H1 (cell line): ENCODE measurements at regions not wholly inside any gene's neighbourhood (a gene's known extent, or its start where the extent isn't known, plus 50 kb on each side); places are given as distances from the start of the nearest gene placed in this dataset.

Source experiments
- CTCF ChIA-PET: fragments of 300-600 bp; sonication (Branson Sonifier 250); formaldehyde crosslinking; loops from one replicate; lab custom pipeline; 2021; ENCODE audit not compliant: partially characterized antibody; lab: Charles Lee
- POLR2A ChIA-PET: fragments of 300-600 bp; sonication (Branson Sonifier 250); formaldehyde crosslinking; loops from one replicate; lab custom pipeline; 2021; ENCODE audit warnings: inconsistent platforms; ENCODE audit not compliant: partially characterized antibody; lab: Charles Lee
- DNase-seq, 2 experiments: peaks; one replicate each; pipeline versions ENCODE4 v3.0.0 to v3.0.0-alpha.2; 2010 to 2022; ENCODE audit warnings: low spot score in 2 of 2, low read depth in 1 of 2, mixed read lengths in 1 of 2
- FAIRE-seq: peaks from 2 replicates; lab custom pipeline; 2011; peaks lifted over from hg19 to GRCh38; lab: Jason Lieb, UNC
- H2AFZ ChIP-seq: 2 replicates; pipeline ENCODE4 v1.8.1; 2012; ENCODE audit warnings: low read length, inconsistent platforms
- H2AK5ac ChIP-seq: 2 replicates; pipeline ENCODE4 v1.6.1; 2013; ENCODE audit warnings: low read depth, low read length
- H2BK120ac ChIP-seq: replicated peaks from 2 replicates; pipeline ENCODE3; 2013; ENCODE audit warnings: low read depth, low read length, inconsistent platforms
- H2BK12ac ChIP-seq: 2 replicates; pipeline ENCODE4 v1.6.1; 2013; ENCODE audit warnings: low read depth, low read length
- H2BK15ac ChIP-seq: 2 replicates; pipeline ENCODE4 v1.6.1; 2013; ENCODE audit warnings: low read length
- H2BK20ac ChIP-seq: 2 replicates; pipeline ENCODE4 v1.6.1; 2013; ENCODE audit warnings: low read length
- H2BK5ac ChIP-seq: 2 replicates; pipeline ENCODE4 v1.6.1; 2013; ENCODE audit warnings: low read depth, low read length
- H3K14ac ChIP-seq: 2 replicates; pipeline ENCODE4 v1.6.1; 2013; ENCODE audit warnings: inconsistent platforms; ENCODE audit not compliant: insufficient read length
- H3K18ac ChIP-seq: 2 replicates; pipeline ENCODE4 v1.6.1; 2013; ENCODE audit warnings: low read length; ENCODE audit errors: extremely low read depth
- H3K23ac ChIP-seq: 2 replicates; pipeline ENCODE4 v1.6.1; 2013; ENCODE audit warnings: inconsistent platforms; ENCODE audit not compliant: insufficient read length
- H3K23me2 ChIP-seq: 2 replicates; pipeline ENCODE4 v1.6.1; 2013; ENCODE audit warnings: low read depth, low read length
- H3K27ac ChIP-seq: 2 replicates; pipeline ENCODE4 v1.6.1; 2011; ENCODE audit warnings: low read depth, low read length, inconsistent platforms
- H3K27me3 ChIP-seq, 4 experiments: replicated peaks in 1 of 4; 1 replicate in 1 of 4; 2 replicates in 3 of 4; pipeline versions ENCODE4 v1.6.1 to v1.8.1; 2011 to 2013; ENCODE audit warnings: low read length in 3 of 4, mild to moderate bottlenecking in 3 of 4, inconsistent platforms in 2 of 4, mixed read lengths in 2 of 4, moderate library complexity in 1 of 4; ENCODE audit not compliant: control insufficient read depth in 3 of 4, insufficient read depth in 3 of 4; ENCODE audit errors: extremely low read depth in 1 of 4
- H3K36me3 ChIP-seq, 4 experiments: 2 replicates each; pipeline versions ENCODE4 v1.6.1 to v1.8.1; 2011 to 2013; ENCODE audit warnings: mild to moderate bottlenecking in 4 of 4, low read length in 3 of 4, moderate library complexity in 2 of 4, control low read depth in 1 of 4, inconsistent platforms in 1 of 4; ENCODE audit not compliant: insufficient read depth in 4 of 4, control insufficient read depth in 2 of 4
- H3K4ac ChIP-seq: replicated peaks from 2 replicates; pipeline ENCODE3; 2013; ENCODE audit warnings: low read length, low read depth, mixed read lengths, inconsistent platforms; ENCODE audit not compliant: insufficient read length
- H3K4me1 ChIP-seq, 4 experiments: replicated peaks in 1 of 4; 1 replicate in 1 of 4; 2 replicates in 3 of 4; pipeline versions ENCODE4 v1.6.1 to v1.8.1; 2011 to 2013; ENCODE audit warnings: low read length in 3 of 4, inconsistent platforms in 2 of 4, mixed read lengths in 1 of 4; ENCODE audit not compliant: insufficient read depth in 4 of 4, control insufficient read depth in 3 of 4
- H3K4me2 ChIP-seq, 2 experiments: 2 replicates each; pipeline versions ENCODE4 v1.6.1 to v1.8.1; 2011 to 2013; ENCODE audit warnings: low read depth in 2 of 2, low read length in 2 of 2, control low read depth in 1 of 2, inconsistent platforms in 1 of 2, mild to moderate bottlenecking in 1 of 2; ENCODE audit not compliant: insufficient read depth in 1 of 2
- H3K4me3 ChIP-seq, 4 experiments: fragments of 200-600, 300-600 bp in 1 of 4; sonication (generic), shearing (Covaris generic), sonication (Bioruptor Twin) in 1 of 4; 2 replicates each; pipeline versions ENCODE4 v1.5.1 to v1.8.1; 2011 to 2016; ENCODE audit warnings: low read length in 4 of 4, low read depth in 3 of 4, control low read depth in 2 of 4, inconsistent platforms in 2 of 4, mild to moderate bottlenecking in 2 of 4, mixed read lengths in 1 of 4, moderate library complexity in 1 of 4; ENCODE audit not compliant: insufficient read depth in 2 of 4; ENCODE audit errors: extremely low read depth in 1 of 4
- H3K56ac ChIP-seq: replicated peaks from 2 replicates; pipeline ENCODE3; 2013; ENCODE audit warnings: low read depth, mild to moderate bottlenecking, mixed read lengths, low read length, inconsistent platforms; ENCODE audit not compliant: insufficient read length
- H3K79me1 ChIP-seq: 2 replicates; pipeline ENCODE4 v1.6.1; 2013; ENCODE audit warnings: low read depth, low read length, control low read depth
- H3K79me2 ChIP-seq, 2 experiments: 2 replicates each; pipeline versions ENCODE4 v1.6.1 to v1.8.1; 2012 to 2013; ENCODE audit warnings: low read length in 2 of 2, mild to moderate bottlenecking in 2 of 2, inconsistent platforms in 1 of 2; ENCODE audit not compliant: insufficient read depth in 2 of 2, control insufficient read depth in 1 of 2
- H3K9ac ChIP-seq, 4 experiments: replicated peaks in 1 of 4; 1 replicate in 1 of 4; 2 replicates in 3 of 4; pipeline versions ENCODE4 v1.6.1 to v1.8.1; 2011 to 2013; ENCODE audit warnings: low read depth in 3 of 4, low read length in 3 of 4, control low read depth in 2 of 4, mild to moderate bottlenecking in 2 of 4, moderate library complexity in 2 of 4, inconsistent platforms in 1 of 4; ENCODE audit errors: extremely low read depth in 1 of 4
- H3K9me3 ChIP-seq, 2 experiments: 2 replicates each; pipeline versions ENCODE4 v1.6.1 to v1.8.1; 2012 to 2013; ENCODE audit warnings: mild to moderate bottlenecking in 2 of 2, moderate library complexity in 2 of 2, control low read depth in 1 of 2, inconsistent platforms in 1 of 2, low read depth in 1 of 2, low read length in 1 of 2, mixed read lengths in 1 of 2; ENCODE audit not compliant: insufficient read depth in 2 of 2
- H4K20me1 ChIP-seq, 2 experiments: replicated peaks in 1 of 2; 2 replicates each; pipeline versions ENCODE3 to v1.8.1; 2011 to 2013; ENCODE audit warnings: inconsistent platforms in 2 of 2, low read length in 2 of 2, mild to moderate bottlenecking in 1 of 2; ENCODE audit not compliant: insufficient read depth in 2 of 2, control insufficient read depth in 1 of 2
- H4K5ac ChIP-seq: 2 replicates; pipeline ENCODE4 v1.6.1; 2013; ENCODE audit warnings: low read length, low read depth, mixed read lengths, inconsistent platforms; ENCODE audit not compliant: insufficient read length
- H4K8ac ChIP-seq: 2 replicates; pipeline ENCODE4 v1.8.0; 2013; ENCODE audit warnings: mild to moderate bottlenecking, moderate library complexity, low read length, inconsistent platforms; ENCODE audit not compliant: insufficient read depth; ENCODE audit errors: extremely low read depth
- H4K91ac ChIP-seq: replicated peaks from 2 replicates; pipeline ENCODE3; 2013; ENCODE audit warnings: low read length, mixed read lengths, inconsistent platforms; ENCODE audit not compliant: insufficient read length
- CREB1 ChIP-seq: IDR thresholded peaks from 2 replicates; pipeline ENCODE4 v1.6.1; 2012; ENCODE audit warnings: inconsistent platforms
- JUND ChIP-seq: IDR thresholded peaks from 2 replicates; pipeline ENCODE4 v1.6.1; 2011; ENCODE audit warnings: mild to moderate bottlenecking, improper control_type of control experiment, low read length
- MAFK ChIP-seq: IDR thresholded peaks from 2 replicates; pipeline ENCODE4 v1.6.1; 2012; ENCODE audit warnings: low read depth, mild to moderate bottlenecking, improper control_type of control experiment, low read length
- NRF1 ChIP-seq: IDR thresholded peaks from 2 replicates; pipeline ENCODE4 v1.6.1; 2011; ENCODE audit warnings: mild to moderate bottlenecking, low read depth, low read length, improper control_type of control experiment
- SP1 ChIP-seq: IDR thresholded peaks from 2 replicates; pipeline ENCODE4 v1.6.1; 2011; ENCODE audit warnings: low read depth, low read length
- SUZ12 ChIP-seq: fragments of 200-600 bp; sonication (generic); IDR thresholded peaks from 2 replicates; pipeline ENCODE4 v1.6.1; 2012; ENCODE audit warnings: mild to moderate bottlenecking, inconsistent platforms, low read length, moderate library complexity, mixed read lengths
- WGBS, 2 experiments: shearing (Covaris generic) in 1 of 2; methylation state at CpG; one replicate each; pipeline versions ENCODE4 v1.1.6 to v1.1.7; 2013 to 2015; ENCODE audit warnings: low lambda C conversion rate in 2 of 2, mixed read lengths in 2 of 2, inconsistent platforms in 1 of 2, low coverage in 1 of 2, missing lambda C conversion rate in 1 of 2; ENCODE audit not compliant: insufficient replicate concordance in 2 of 2, insufficient coverage in 1 of 2, insufficient read length in 1 of 2; ENCODE audit errors: extremely low coverage in 1 of 2, missing lambda C conversion rate in 1 of 2; 5-methylcytosine and 5-hydroxymethylcytosine counted together

- no peak overlapping the region for H4K91ac ChIP-seq
- H2BK20ac ChIP-seq = no peak overlapping the region
- no peak overlapping the region for H2BK5ac ChIP-seq
- H3K27me3 ChIP-seq = no peaks in the 10 kb centered on the region
- no peaks in the 10 kb centered on the region for H3K36me3 ChIP-seq
- no peak overlapping the region for H3K27ac ChIP-seq
- H2AFZ ChIP-seq = peak overlapping the region; percentile 85; the same call in 1 of the 2 replicates
- H3K79me2 ChIP-seq = no peaks in the 10 kb centered on the region
- no peak overlapping the region for H2BK120ac ChIP-seq
- ChIA-PET CTCF (interaction anchor here (0.6 kb wide), 1 partner anchor 26 kb away, joined by 3 read pairs; no protein-coding TSS in a partner anchor), POLR2A (no interaction called here)
- no peak for FAIRE-seq
- H2AK5ac ChIP-seq = no peak overlapping the region
- no peaks in the 10 kb centered on the region for H3K79me1 ChIP-seq
- no peak for DNase-seq
- H3K4me3 ChIP-seq = no peak overlapping the region
- H2BK12ac ChIP-seq = no peak overlapping the region
- H3K23ac ChIP-seq = no peak overlapping the region
- H3K18ac ChIP-seq = no peak overlapping the region
- no peak overlapping the region for H4K5ac ChIP-seq
- no peak overlapping the region for H3K56ac ChIP-seq
- H3K9me3 ChIP-seq = no peaks in the 10 kb centered on the region
- no peaks in the 10 kb centered on the region for H3K23me2 ChIP-seq
- 89% methylated on average over 2 of the region's 2 CpGs; no CpG with 5 or more reads in 1 of the 2 experiments for WGBS, 2 experiments
- no peaks in the 10 kb centered on the region for H3K4me1 ChIP-seq
- H3K4ac ChIP-seq = no peak overlapping the region
- H3K9ac ChIP-seq = no peak overlapping the region
- H3K14ac ChIP-seq = no peak overlapping the region
- H4K8ac ChIP-seq = no peak overlapping the region
- no peak overlapping the region for H2BK15ac ChIP-seq
- no peaks in the 10 kb centered on the region for H4K20me1 ChIP-seq
- H3K4me2 ChIP-seq = no peak overlapping the region
- TF ChIP-seq CREB1 (no peak), SUZ12 (no peak), JUND (no peak), NRF1 (no peak), MAFK (no peak), SP1 (no peak)
Measured at GRCh38 chr5:164573397-164573796, 1068.0 kb downstream of the MAT2B start.
